ENCODE measurements at regions not wholly inside any gene's neighbourhood (a gene's known extent, or its start where the extent isn't known, plus 50 kb on each side); places are given as distances from the start of the nearest gene placed in this dataset.

GRCh38 chr4:17260166-17260907, 251.6 kb downstream of the QDPR start:
- TF ChIP-seq, protein P1, sequence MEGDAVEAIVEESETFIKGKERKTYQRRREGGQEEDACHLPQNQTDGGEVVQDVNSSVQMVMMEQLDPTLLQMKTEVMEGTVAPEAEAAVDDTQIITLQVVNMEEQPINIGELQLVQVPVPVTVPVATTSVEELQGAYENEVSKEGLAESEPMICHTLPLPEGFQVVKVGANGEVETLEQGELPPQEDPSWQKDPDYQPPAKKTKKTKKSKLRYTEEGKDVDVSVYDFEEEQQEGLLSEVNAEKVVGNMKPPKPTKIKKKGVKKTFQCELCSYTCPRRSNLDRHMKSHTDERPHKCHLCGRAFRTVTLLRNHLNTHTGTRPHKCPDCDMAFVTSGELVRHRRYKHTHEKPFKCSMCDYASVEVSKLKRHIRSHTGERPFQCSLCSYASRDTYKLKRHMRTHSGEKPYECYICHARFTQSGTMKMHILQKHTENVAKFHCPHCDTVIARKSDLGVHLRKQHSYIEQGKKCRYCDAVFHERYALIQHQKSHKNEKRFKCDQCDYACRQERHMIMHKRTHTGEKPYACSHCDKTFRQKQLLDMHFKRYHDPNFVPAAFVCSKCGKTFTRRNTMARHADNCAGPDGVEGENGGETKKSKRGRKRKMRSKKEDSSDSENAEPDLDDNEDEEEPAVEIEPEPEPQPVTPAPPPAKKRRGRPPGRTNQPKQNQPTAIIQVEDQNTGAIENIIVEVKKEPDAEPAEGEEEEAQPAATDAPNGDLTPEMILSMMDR (IDR thresholded peaks at IDR 0.05) = no peak
- no peak for TF ChIP-seq POLR2A (IDR thresholded peaks at IDR 0.05)

Measured in prostate gland (tissue), 2 donors.